ENCODE measurements at regions not wholly inside any gene's neighbourhood (a gene's known extent, or its start where the extent isn't known, plus 50 kb on each side); places are given as distances from the start of the nearest gene placed in this dataset.

GRCh38 chr3:147200545-147200944 lies 205.8 kb downstream of the ZIC4 start:
- dilution Hi-C loops (cut with HindIII; ENCODE audit: low sequenced_read_pairs, unreplicated experiment), result no loop called here
- DNase-seq, result peak; percentile 84
- intact Hi-C loops (cut with micrococcal nuclease), result loop anchor here (5.0 kb wide), 1 partner anchor 97 kb away; no protein-coding TSS in a partner anchor
- H2BK5ac ChIP-seq (ENCODE audit: low read depth, low read length, poor library complexity, severe bottlenecking), result no peak overlapping the region
- no peak overlapping the region for H3K56ac ChIP-seq (ENCODE audit: extremely low read depth, insufficient read depth, low read length)
- no peak overlapping the region for H2AK9ac ChIP-seq (replicated peaks; ENCODE audit: low read depth, low read length, poor library complexity)
- no peak overlapping the region for H2BK15ac ChIP-seq (ENCODE audit: low read depth, low read length)
- no peak overlapping the region for H2BK20ac ChIP-seq (ENCODE audit: low read depth, low read length)
- H4K5ac ChIP-seq (ENCODE audit: low read depth, low read length), result no peak overlapping the region
- WGBS, 2 experiments (ENCODE audit: extremely low coverage in 2 of 2, insufficient read length in 1 of 2), result no CpG with 5 or more reads among the region's 4 CpGs
- POLR2A ChIA-PET (ENCODE audit: unreplicated experiment), result no interaction called here
- peak overlapping the region; percentile 59; the same call in 1 of the 2 replicates for H3K4me2 ChIP-seq (ENCODE audit: low read depth, low read length)
- no peaks in the 10 kb centered on the region for H3K9me3 ChIP-seq (ENCODE audit: control insufficient read depth, insufficient read depth, low read length)
- H3K4me3 ChIP-seq (ENCODE audit: insufficient read depth, low read depth, low read length), result no peak overlapping the region
- H4K20me1 ChIP-seq (ENCODE audit: insufficient read depth, low read length), result no peaks in the 10 kb centered on the region
- H3K9ac ChIP-seq (ENCODE audit: low read depth, low read length), result no peak overlapping the region
- H3K23ac ChIP-seq (ENCODE audit: low read depth, low read length), result no peak overlapping the region
- H4K91ac ChIP-seq (ENCODE audit: insufficient read depth, low read depth, low read length), result no peak overlapping the region
- no peak overlapping the region for H4K8ac ChIP-seq (ENCODE audit: low read depth in 2 of 2, low read length in 2 of 2)
- H3K4ac ChIP-seq (ENCODE audit: low read depth, low read length), result no peak overlapping the region
- CTCF ChIA-PET, result interaction anchor here (0.6 to 1.3 kb wide), 2 partner anchors 8 to 155 kb away, joined by 3 read pairs; no protein-coding TSS in a partner anchor
- H3K27me3 ChIP-seq (ENCODE audit: control insufficient read depth, insufficient read depth, low read length), result no peaks in the 10 kb centered on the region
- no peak overlapping the region for H3K27ac ChIP-seq (ENCODE audit: insufficient read depth, low read length)
- H3K79me1 ChIP-seq (ENCODE audit: low read depth in 1 of 2, low read length in 2 of 2), result no peaks in the 10 kb centered on the region
- TF ChIP-seq NFE2L2 (IDR thresholded peaks at IDR 0.05; ENCODE audit: low read depth, low read length), result no peak
- TF ChIP-seq RCOR1 (IDR thresholded peaks at IDR 0.05; ENCODE audit: insufficient replicate concordance, low read length), result no peak
- TF ChIP-seq BHLHE40 (IDR thresholded peaks at IDR 0.05; ENCODE audit: low read depth, low read length), result no peak
- TF ChIP-seq SMC3 (IDR thresholded peaks at IDR 0.05; ENCODE audit: low read depth, low read length), result no peak
- no peak for TF ChIP-seq RFX5 (IDR thresholded peaks at IDR 0.05; ENCODE audit: low read depth, low read length)
- no peak for TF ChIP-seq RAD21 (IDR thresholded peaks at IDR 0.05; ENCODE audit: low read length)
- TF ChIP-seq CHD1 (IDR thresholded peaks at IDR 0.05; ENCODE audit: low read depth, low read length), result no peak
- no peak for TF ChIP-seq FOS (IDR thresholded peaks at IDR 0.05; ENCODE audit: low read depth, low read length)
- no peak for TF ChIP-seq MAFK (IDR thresholded peaks at IDR 0.05; ENCODE audit: low read depth, low read length)
- H3K4me1 ChIP-seq (ENCODE audit: control insufficient read depth, insufficient read depth, low read length), result no peaks in the 10 kb centered on the region
- peak; percentile 99 for ATAC-seq (ENCODE audit: low read depth)
- H3K18ac ChIP-seq (ENCODE audit: low read depth, low read length), result no peak overlapping the region
- no peaks in the 10 kb centered on the region for H3K36me3 ChIP-seq (ENCODE audit: control insufficient read depth, insufficient read depth, low read length)
- H2BK120ac ChIP-seq (ENCODE audit: low read depth, low read length), result no peak overlapping the region
- H2AFZ ChIP-seq (replicated peaks; ENCODE audit: low read length, poor library complexity), result no peak overlapping the region
- in situ Hi-C loops (cut with MboI; ENCODE audit: low sequenced_read_pairs), result no loop called here
- H2AK5ac ChIP-seq (ENCODE audit: low read depth, low read length), result no peak overlapping the region
- no TSS peak for BruUV-seq (replicated peaks)
- no peak overlapping the region for H3K14ac ChIP-seq (replicated peaks; ENCODE audit: low read depth, low read length)
- H3K9me1 ChIP-seq (ENCODE audit: insufficient read depth, low read length), result no peaks in the 10 kb centered on the region
